Smooth muscle cell (in vitro differentiated cells): ENCODE measurements at regions not wholly inside any gene's neighbourhood (a gene's known extent, or its start where the extent isn't known, plus 50 kb on each side); places are given as distances from the start of the nearest gene placed in this dataset.

Experiments
- DNase-seq: peaks from one replicate; lab custom pipeline; 2025; ENCODE audit not compliant: unreplicated experiment; lab: John Stamatoyannopoulos, UW
- H2AFZ ChIP-seq: fragments of 200-600 bp; sonication (generic); 2 replicates; pipeline ENCODE4 v1.6.0; 2016; ENCODE audit warnings: antibody characterized with exemption, low read depth, mild to moderate bottlenecking
- H3F3A ChIP-seq: fragments of 200-600 bp; sonication (generic); 2 replicates; pipeline ENCODE4 v1.6.0; 2017; ENCODE audit warnings: antibody characterized with exemption, low read depth
- H3K27ac ChIP-seq: fragments of 200-600 bp; sonication (generic); 2 replicates; pipeline ENCODE4 v1.5.1; 2016; ENCODE audit warnings: low read depth, mild to moderate bottlenecking
- H3K27me3 ChIP-seq: fragments of 200-600 bp; sonication (generic); 2 replicates; pipeline ENCODE4 v1.6.1; 2016; ENCODE audit warnings: low read depth, mild to moderate bottlenecking
- H3K36me3 ChIP-seq: fragments of 200-600 bp; sonication (generic); 2 replicates; pipeline ENCODE4 v1.5.1; 2016; ENCODE audit warnings: low read depth
- H3K4me1 ChIP-seq: fragments of 200-600 bp; sonication (generic); 2 replicates; pipeline ENCODE4 v1.5.1; 2016; ENCODE audit warnings: low read depth
- H3K4me2 ChIP-seq: fragments of 200-600 bp; sonication (generic); 2 replicates; pipeline ENCODE4 v1.6.0; 2016; ENCODE audit warnings: mild to moderate bottlenecking
- H3K4me3 ChIP-seq: fragments of 200-600 bp; sonication (generic); 2 replicates; pipeline ENCODE4 v1.5.1; 2016; ENCODE audit warnings: mild to moderate bottlenecking
- H3K79me2 ChIP-seq: fragments of 200-600 bp; sonication (generic); 2 replicates; pipeline ENCODE4 v1.6.0; 2016; ENCODE audit warnings: low read depth, mild to moderate bottlenecking
- H3K9ac ChIP-seq: fragments of 200-600 bp; sonication (generic); 2 replicates; pipeline ENCODE4 v1.6.0; 2016; ENCODE audit warnings: low read depth
- H3K9me3 ChIP-seq: fragments of 200-600 bp; sonication (generic); replicated peaks from 2 replicates; pipeline ENCODE4 v1.5.1; 2016; ENCODE audit warnings: low read depth
- H4K20me1 ChIP-seq: fragments of 200-600 bp; sonication (generic); 2 replicates; pipeline ENCODE4 v1.6.0; 2016; ENCODE audit warnings: low read depth
- WGBS: methylation state at CpG from one replicate; pipeline ENCODE4 v1.1.7; 2016; ENCODE audit warnings: low lambda C conversion rate; 5-methylcytosine and 5-hydroxymethylcytosine counted together
- TF ChIP-seq, protein P1 (sequence below): fragments of 200-600 bp; sonication (generic); IDR thresholded peaks from 2 replicates; pipeline ENCODE4 v1.5.1; 2017; ENCODE audit warnings: borderline replicate concordance, mild to moderate bottlenecking, antibody characterized with exemption; ENCODE audit not compliant: insufficient read depth, poor library complexity, severe bottlenecking

DNA sequence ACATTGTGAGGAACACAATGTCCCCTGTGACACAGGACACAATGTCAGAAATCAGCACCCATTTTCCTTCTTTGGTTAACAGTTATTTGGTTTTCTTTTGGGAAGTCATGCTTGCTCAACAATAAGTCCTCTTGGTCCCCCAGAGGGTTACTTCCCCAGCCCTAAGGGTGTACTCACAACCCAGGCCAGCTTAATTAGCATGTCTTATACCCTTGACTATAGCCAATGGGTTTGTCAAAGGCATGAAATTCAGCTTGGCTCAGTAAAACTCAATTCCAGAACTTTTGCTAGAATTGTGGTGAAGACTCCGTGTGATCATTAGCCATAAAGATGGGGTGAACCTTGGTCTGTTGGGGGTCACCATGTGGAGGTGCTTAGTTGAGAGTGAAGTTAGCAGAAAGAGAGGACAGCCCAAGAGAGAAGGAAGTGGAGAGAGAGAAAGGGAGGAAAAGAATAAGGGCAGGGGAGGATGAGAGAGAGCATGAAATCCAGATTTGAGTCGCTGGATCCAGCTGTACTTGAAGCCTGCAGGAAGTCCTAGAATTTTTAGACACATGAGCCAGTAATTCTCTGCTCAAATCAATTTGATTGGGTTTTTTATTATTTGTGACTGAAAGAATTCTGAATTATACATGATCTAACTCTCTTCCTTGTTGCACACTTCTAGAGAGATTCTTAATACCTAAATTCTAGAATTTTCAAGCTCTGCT is 321.3 kb upstream of the JAG1 start:
- Histone ChIP-seq H3K4me2 (no peak overlapping the region), H3K79me2 (no peaks in the 10 kb centered on the region), H2AFZ (no peak overlapping the region), H4K20me1 (no peaks in the 10 kb centered on the region), H3K4me1 (no peaks in the 10 kb centered on the region), H3K9me3 (no peaks in the 10 kb centered on the region), H3K9ac (no peak overlapping the region), H3F3A (no peaks in the 10 kb centered on the region), H3K4me3 (no peak overlapping the region), H3K27ac (no peak overlapping the region), H3K27me3 (no peaks in the 10 kb centered on the region), H3K36me3 (no peaks in the 10 kb centered on the region)
- 94% methylated on average over 2 of the region's 2 CpGs for whole genome bisulfite sequencing
- no peak for DNase-seq
- TF ChIP-seq, protein P1, sequence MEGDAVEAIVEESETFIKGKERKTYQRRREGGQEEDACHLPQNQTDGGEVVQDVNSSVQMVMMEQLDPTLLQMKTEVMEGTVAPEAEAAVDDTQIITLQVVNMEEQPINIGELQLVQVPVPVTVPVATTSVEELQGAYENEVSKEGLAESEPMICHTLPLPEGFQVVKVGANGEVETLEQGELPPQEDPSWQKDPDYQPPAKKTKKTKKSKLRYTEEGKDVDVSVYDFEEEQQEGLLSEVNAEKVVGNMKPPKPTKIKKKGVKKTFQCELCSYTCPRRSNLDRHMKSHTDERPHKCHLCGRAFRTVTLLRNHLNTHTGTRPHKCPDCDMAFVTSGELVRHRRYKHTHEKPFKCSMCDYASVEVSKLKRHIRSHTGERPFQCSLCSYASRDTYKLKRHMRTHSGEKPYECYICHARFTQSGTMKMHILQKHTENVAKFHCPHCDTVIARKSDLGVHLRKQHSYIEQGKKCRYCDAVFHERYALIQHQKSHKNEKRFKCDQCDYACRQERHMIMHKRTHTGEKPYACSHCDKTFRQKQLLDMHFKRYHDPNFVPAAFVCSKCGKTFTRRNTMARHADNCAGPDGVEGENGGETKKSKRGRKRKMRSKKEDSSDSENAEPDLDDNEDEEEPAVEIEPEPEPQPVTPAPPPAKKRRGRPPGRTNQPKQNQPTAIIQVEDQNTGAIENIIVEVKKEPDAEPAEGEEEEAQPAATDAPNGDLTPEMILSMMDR = no peak

GRCh38 chr20:10998476-10998875 is 324.7 kb upstream of the JAG1 start:
- DNase-seq = no peak
- Histone ChIP-seq H3K27ac (no peak overlapping the region), H3K36me3 (no peaks in the 10 kb centered on the region), H4K20me1 (no peaks in the 10 kb centered on the region), H3K4me3 (no peak overlapping the region), H3K4me1 (peaks cover 12% of the 10 kb centered on the region), H3K27me3 (no peaks in the 10 kb centered on the region), H3K9ac (no peak overlapping the region), H3F3A (peaks cover 9% of the 10 kb centered on the region), H2AFZ (no peak overlapping the region), H3K4me2 (no peak overlapping the region), H3K9me3 (no peaks in the 10 kb centered on the region), H3K79me2 (no peaks in the 10 kb centered on the region)
- 94% methylated on average over 4 of the region's 4 CpGs for WGBS
- TF ChIP-seq, protein P1 = no peak

- Histone ChIP-seq H3K27me3 (no peaks in the 10 kb centered on the region), H3K9me3 (no peaks in the 10 kb centered on the region), H2AFZ (peak overlapping the region; percentile 45), H3K27ac (peak overlapping the region; percentile 86), H4K20me1 (no peaks in the 10 kb centered on the region), H3K79me2 (no peaks in the 10 kb centered on the region), H3K4me2 (no peak overlapping the region), H3K4me1 (peaks cover 12% of the 10 kb centered on the region), H3K4me3 (no peak overlapping the region), H3F3A (peaks cover 9% of the 10 kb centered on the region), H3K36me3 (no peaks in the 10 kb centered on the region), H3K9ac (no peak overlapping the region)
- WGBS = 72% methylated on average over 1 of the region's 1 CpG
- no peak for DNase-seq
- TF ChIP-seq, protein P1 = no peak
Measured at GRCh38 chr20:11000416-11000815, 326.6 kb upstream of the JAG1 start.

GRCh38 chr20:11001302-11001701 is 327.5 kb upstream of the JAG1 start:
- WGBS = 72% methylated on average over 4 of the region's 4 CpGs
- Histone ChIP-seq H3K4me1 (peaks cover 12% of the 10 kb centered on the region), H3K9me3 (no peaks in the 10 kb centered on the region), H3K27me3 (no peaks in the 10 kb centered on the region), H3F3A (peaks cover 9% of the 10 kb centered on the region), H2AFZ (peak overlapping the region; percentile 45), H3K79me2 (no peaks in the 10 kb centered on the region), H3K4me2 (peak overlapping the region; percentile 56), H3K9ac (peak overlapping the region; percentile 50), H3K36me3 (no peaks in the 10 kb centered on the region), H3K4me3 (no peak overlapping the region), H3K27ac (peak overlapping the region; percentile 86), H4K20me1 (no peaks in the 10 kb centered on the region)
- TF ChIP-seq, protein P1 = no peak
- no peak for DNase-seq
